ENCODE measurements at regions not wholly inside any gene's neighbourhood (a gene's known extent, or its start where the extent isn't known, plus 50 kb on each side); places are given as distances from the start of the nearest gene placed in this dataset.

DNA sequence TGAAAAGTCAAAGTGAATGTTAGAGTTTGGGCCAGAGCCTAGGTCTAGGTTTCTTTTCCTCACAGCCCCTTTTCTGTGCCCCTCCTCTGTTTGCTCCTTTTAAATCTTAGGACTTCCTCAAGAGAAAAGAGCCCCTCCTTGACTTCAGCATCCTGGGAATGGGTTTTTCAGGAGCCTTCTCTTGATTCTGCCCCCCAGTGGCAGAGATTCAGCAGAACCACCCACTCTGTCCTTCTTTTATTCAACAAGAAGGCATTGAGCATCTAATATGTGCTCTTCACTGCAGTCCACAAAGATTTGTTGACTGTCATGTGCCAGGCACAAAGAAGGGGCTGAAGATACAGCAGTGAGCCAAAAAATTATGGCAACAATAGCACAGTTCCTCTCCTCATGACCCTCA is 270.8 kb upstream of the CDH5 start:
- TF ChIP-seq, protein P1, sequence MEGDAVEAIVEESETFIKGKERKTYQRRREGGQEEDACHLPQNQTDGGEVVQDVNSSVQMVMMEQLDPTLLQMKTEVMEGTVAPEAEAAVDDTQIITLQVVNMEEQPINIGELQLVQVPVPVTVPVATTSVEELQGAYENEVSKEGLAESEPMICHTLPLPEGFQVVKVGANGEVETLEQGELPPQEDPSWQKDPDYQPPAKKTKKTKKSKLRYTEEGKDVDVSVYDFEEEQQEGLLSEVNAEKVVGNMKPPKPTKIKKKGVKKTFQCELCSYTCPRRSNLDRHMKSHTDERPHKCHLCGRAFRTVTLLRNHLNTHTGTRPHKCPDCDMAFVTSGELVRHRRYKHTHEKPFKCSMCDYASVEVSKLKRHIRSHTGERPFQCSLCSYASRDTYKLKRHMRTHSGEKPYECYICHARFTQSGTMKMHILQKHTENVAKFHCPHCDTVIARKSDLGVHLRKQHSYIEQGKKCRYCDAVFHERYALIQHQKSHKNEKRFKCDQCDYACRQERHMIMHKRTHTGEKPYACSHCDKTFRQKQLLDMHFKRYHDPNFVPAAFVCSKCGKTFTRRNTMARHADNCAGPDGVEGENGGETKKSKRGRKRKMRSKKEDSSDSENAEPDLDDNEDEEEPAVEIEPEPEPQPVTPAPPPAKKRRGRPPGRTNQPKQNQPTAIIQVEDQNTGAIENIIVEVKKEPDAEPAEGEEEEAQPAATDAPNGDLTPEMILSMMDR (conservative IDR thresholded peaks at IDR 0.05 in 1 of 2, IDR thresholded peaks at IDR 0.05 in 1 of 2; ENCODE audit: low read depth in 1 of 2, low read length in 2 of 2): peak in 1 of 2 donors; percentile 14
- TF ChIP-seq EZH2 (IDR thresholded peaks at IDR 0.05; ENCODE audit: low read length, missing control alignments): no peak
